ENCODE measurements at regions not wholly inside any gene's neighbourhood (a gene's known extent, or its start where the extent isn't known, plus 50 kb on each side); places are given as distances from the start of the nearest gene placed in this dataset.

DNA sequence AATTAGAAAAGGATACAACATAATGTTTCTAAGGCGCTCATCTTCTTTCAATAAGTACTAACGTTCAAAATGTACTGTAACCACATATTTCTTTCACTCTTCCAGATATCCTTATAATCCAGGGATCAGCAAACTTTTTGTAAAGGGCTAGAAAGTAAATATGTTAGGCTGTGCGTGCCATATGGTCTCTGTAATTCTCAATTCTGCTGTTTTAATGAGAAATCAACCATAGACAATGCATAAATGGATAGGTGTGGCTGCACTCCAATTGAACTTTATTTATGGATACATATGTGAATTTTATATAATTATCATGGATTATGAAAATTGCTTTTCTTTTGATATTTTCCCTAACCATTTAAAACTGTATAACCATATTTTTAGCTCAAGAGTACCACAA lies 459.4 kb downstream of the EPHA4 start:
- intact Hi-C loops (cut with micrococcal nuclease) = no loop called here
- Mint-ChIP-seq H3K9me3 (ENCODE audit: unreplicated experiment) (no peaks in the 10 kb centered on the region), H3K36me3 (ENCODE audit: insufficient read depth, unreplicated experiment) (no peaks in the 10 kb centered on the region), H3K4me1 (ENCODE audit: insufficient read depth, unreplicated experiment) (no peaks in the 10 kb centered on the region), H3K27me3 (ENCODE audit: insufficient read depth, unreplicated experiment) (no peaks in the 10 kb centered on the region), H3K27ac (ENCODE audit: low read depth, unreplicated experiment) (no peak overlapping the region), H3K4me3 (ENCODE audit: unreplicated experiment) (no peak overlapping the region)
- no peak for TF ChIP-seq CTCF (IDR thresholded peaks at IDR 0.05; ENCODE audit: unreplicated experiment)
- POLR2A ChIA-PET = no interaction called here
- BruUV-seq (replicated peaks) = no TSS peak
- CTCF ChIA-PET = no interaction called here
- DNase-seq (ENCODE audit: unreplicated experiment) = no peak

DNA sequence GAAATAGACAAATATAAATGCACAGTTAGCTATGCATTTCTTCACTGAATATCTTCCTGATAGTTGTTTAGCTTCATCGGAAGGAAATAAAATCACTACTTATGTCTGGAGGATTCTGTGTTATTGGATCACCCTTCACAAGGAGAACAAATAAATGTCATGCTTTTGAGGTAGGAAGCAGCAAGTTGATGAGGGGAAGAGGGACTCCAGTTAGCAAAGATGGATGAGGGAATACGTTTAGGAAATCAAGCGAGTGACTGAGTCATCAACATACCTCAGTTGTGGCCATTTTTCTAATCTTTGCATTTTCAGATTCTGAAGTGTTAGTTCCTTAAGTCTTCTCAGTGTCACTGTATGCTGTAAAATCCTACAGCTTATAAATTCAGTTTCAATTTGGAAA lies 456.2 kb downstream of the EPHA4 start:
- no TSS peak for BruUV-seq (replicated peaks)
- no peaks in the 10 kb centered on the region for H3K4me1 Mint-ChIP-seq (ENCODE audit: insufficient read depth, unreplicated experiment)
- no peak for DNase-seq (ENCODE audit: unreplicated experiment)
- no peak overlapping the region for H3K4me3 Mint-ChIP-seq (ENCODE audit: unreplicated experiment)
- no peaks in the 10 kb centered on the region for H3K27me3 Mint-ChIP-seq (ENCODE audit: insufficient read depth, unreplicated experiment)
- intact Hi-C loops (cut with micrococcal nuclease) = no loop called here
- no peak overlapping the region for H3K27ac Mint-ChIP-seq (ENCODE audit: low read depth, unreplicated experiment)
- H3K9me3 Mint-ChIP-seq (ENCODE audit: unreplicated experiment) = no peaks in the 10 kb centered on the region
- POLR2A ChIA-PET = interaction anchor here (1.2 kb wide), 1 partner anchor 19 kb away, joined by 4 read pairs; no protein-coding TSS in a partner anchor
- no peak for TF ChIP-seq CTCF (IDR thresholded peaks at IDR 0.05; ENCODE audit: unreplicated experiment)
- CTCF ChIA-PET = interaction anchor here (0.5 kb wide), 1 partner anchor 157 kb away, joined by 3 read pairs; no protein-coding TSS in a partner anchor
- no peaks in the 10 kb centered on the region for H3K36me3 Mint-ChIP-seq (ENCODE audit: insufficient read depth, unreplicated experiment)

DNA sequence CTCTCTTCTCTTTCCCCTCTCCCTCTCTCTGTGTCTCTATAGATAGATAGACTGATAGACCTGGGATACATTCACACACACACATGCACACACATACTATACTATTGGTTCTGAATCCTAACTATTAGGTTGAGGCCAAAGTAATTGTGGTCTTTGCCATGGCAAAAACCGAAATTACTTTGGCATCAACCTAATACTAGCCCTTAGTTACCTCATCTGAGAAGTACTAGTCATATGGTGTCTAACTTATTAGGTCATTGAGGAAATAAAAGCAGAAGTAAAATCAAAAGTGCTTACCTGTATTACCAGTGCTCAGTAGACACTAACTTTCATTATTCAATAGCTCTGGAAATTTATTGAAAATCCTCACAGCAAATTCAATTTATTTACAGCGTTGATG lies 451.5 kb downstream of the EPHA4 start:
- DNase-seq (ENCODE audit: unreplicated experiment) = no peak
- no TSS peak for BruUV-seq (replicated peaks)
- Mint-ChIP-seq H3K27me3 (ENCODE audit: insufficient read depth, unreplicated experiment) (no peaks in the 10 kb centered on the region), H3K4me3 (ENCODE audit: unreplicated experiment) (no peak overlapping the region), H3K27ac (ENCODE audit: low read depth, unreplicated experiment) (no peak overlapping the region), H3K4me1 (ENCODE audit: insufficient read depth, unreplicated experiment) (peaks cover 7% of the 10 kb centered on the region), H3K9me3 (ENCODE audit: unreplicated experiment) (no peaks in the 10 kb centered on the region), H3K36me3 (ENCODE audit: insufficient read depth, unreplicated experiment) (no peaks in the 10 kb centered on the region)
- CTCF ChIA-PET = interaction anchor here (0.6 kb wide), 1 partner anchor 472 kb away, joined by 3 read pairs; no protein-coding TSS in a partner anchor
- no peak for TF ChIP-seq CTCF (IDR thresholded peaks at IDR 0.05; ENCODE audit: unreplicated experiment)
- intact Hi-C loops (cut with micrococcal nuclease) = no loop called here
- POLR2A ChIA-PET = no interaction called here

- no peaks in the 10 kb centered on the region for H3K36me3 Mint-ChIP-seq (ENCODE audit: insufficient read depth, unreplicated experiment)
- POLR2A ChIA-PET = no interaction called here
- peaks cover 8% of the 10 kb centered on the region for H3K9me3 Mint-ChIP-seq (ENCODE audit: unreplicated experiment)
Observed at GRCh38 chr2:221123396-221123795, 448.7 kb downstream of the EPHA4 start.

More at GRCh38 chr2:221123396-221123795, 448.7 kb downstream of the EPHA4 start:
- Mint-ChIP-seq H3K27ac (ENCODE audit: low read depth, unreplicated experiment) (no peak overlapping the region), H3K27me3 (ENCODE audit: insufficient read depth, unreplicated experiment) (no peaks in the 10 kb centered on the region), H3K4me1 (ENCODE audit: insufficient read depth, unreplicated experiment) (peaks cover 7% of the 10 kb centered on the region), H3K4me3 (ENCODE audit: unreplicated experiment) (no peak overlapping the region)
- DNase-seq (ENCODE audit: unreplicated experiment) = no peak
- intact Hi-C loops (cut with micrococcal nuclease) = no loop called here
- no peak for TF ChIP-seq CTCF (IDR thresholded peaks at IDR 0.05; ENCODE audit: unreplicated experiment)
- BruUV-seq (replicated peaks) = no TSS peak
- CTCF ChIA-PET = no interaction called here
